ENCODE measurements at regions not wholly inside any gene's neighbourhood (a gene's known extent, or its start where the extent isn't known, plus 50 kb on each side); places are given as distances from the start of the nearest gene placed in this dataset.
A peak's percentile ranks its signal among the peaks of the same experiment; 100 is the strongest.
"Not testable (repeated sequence)": the region's sequence is repeated elsewhere in the genome, so short reads cannot be mapped to it uniquely, and the experiment has no call there.

- DNase-seq (ENCODE audit: low spot score); ATAC-seq: not testable (repeated sequence)
These were observed 50.6 kb upstream of the GRHL3 start for GRCh38 chr1:24268555-24268954.

- ATAC-seq (no peak), DNase-seq (ENCODE audit: low spot score) (no peak)
These were observed 52.2 kb upstream of the GRHL3 start for GRCh38 chr1:24266998-24267397.

- ATAC-seq (no peak), DNase-seq (ENCODE audit: low spot score) (no peak)
These were observed 52.7 kb upstream of the GRHL3 start for GRCh38 chr1:24266398-24266941.

- DNase-seq (ENCODE audit: low spot score) (no peak), ATAC-seq (no peak)
These were observed 55.4 kb upstream of the GRHL3 start for GRCh38 chr1:24263746-24264145.

GRCh38 chr1:24263211-24263610 lies 55.9 kb upstream of the GRHL3 start:
- peak; percentile 39 for ATAC-seq
- DNase-seq (ENCODE audit: low spot score): no peak

- DNase-seq (ENCODE audit: low spot score) (no peak), ATAC-seq (no peak)
These were observed 57.2 kb upstream of the GRHL3 start for GRCh38 chr1:24261977-24262376.

GRCh38 chr1:24258735-24259424 lies 60.3 kb upstream of the GRHL3 start:
- ATAC-seq: no peak
- no peak for DNase-seq (ENCODE audit: low spot score)

GRCh38 chr1:24257373-24257772 lies 61.8 kb upstream of the GRHL3 start:
- no peak for DNase-seq (ENCODE audit: low spot score)
- ATAC-seq: no peak

GRCh38 chr1:24256687-24257086 lies 62.5 kb upstream of the GRHL3 start:
- ATAC-seq (no peak), DNase-seq (ENCODE audit: low spot score) (no peak)

- ATAC-seq: no peak
- no peak for DNase-seq (ENCODE audit: low spot score)
These were observed 63.9 kb upstream of the GRHL3 start for GRCh38 chr1:24255226-24255625.

GRCh38 chr1:24254783-24255182 lies 64.4 kb upstream of the GRHL3 start:
- DNase-seq (ENCODE audit: low spot score) (no peak), ATAC-seq (no peak)

GRCh38 chr1:24253571-24253970 lies 65.6 kb upstream of the GRHL3 start:
- DNase-seq (ENCODE audit: low spot score) (no peak), ATAC-seq (no peak)

GRCh38 chr1:24252185-24252780 lies 65.2 kb upstream of the IFNLR1 start:
- no peak for ATAC-seq
- no peak for DNase-seq (ENCODE audit: low spot score)

- ATAC-seq: no peak
- no peak for DNase-seq (ENCODE audit: low spot score)
These were observed 64.4 kb upstream of the IFNLR1 start for GRCh38 chr1:24251501-24251900.

GRCh38 chr1:24250791-24251190 lies 63.7 kb upstream of the IFNLR1 start:
- DNase-seq (ENCODE audit: low spot score) (no peak), ATAC-seq (no peak)

- no peak for DNase-seq (ENCODE audit: low spot score)
- no peak for ATAC-seq
These were observed 63.1 kb upstream of the IFNLR1 start for GRCh38 chr1:24250224-24250623.

- ATAC-seq: no peak
- DNase-seq (ENCODE audit: low spot score): no peak
These were observed 61.8 kb upstream of the IFNLR1 start for GRCh38 chr1:24248859-24249258.

GRCh38 chr1:24247337-24247736 lies 60.2 kb upstream of the IFNLR1 start:
- ATAC-seq: not testable (repeated sequence)

GRCh38 chr1:24244519-24245268 lies 57.6 kb upstream of the IFNLR1 start:
- ATAC-seq (no peak), DNase-seq (ENCODE audit: low spot score) (no peak)

More at GRCh38 chr1:24247337-24247736, 60.2 kb upstream of the IFNLR1 start:
- not testable (repeated sequence) for DNase-seq (ENCODE audit: low spot score)

- no peak for DNase-seq (ENCODE audit: low spot score)
These were observed 50.8 kb upstream of the IFNLR1 start for GRCh38 chr1:24237750-24238395.

GRCh38 chr1:24236789-24237371 lies 49.8 kb upstream of the IFNLR1 start:
- DNase-seq (ENCODE audit: low spot score): peak; percentile 57

More at GRCh38 chr1:24237750-24238395, 50.8 kb upstream of the IFNLR1 start:
- ATAC-seq: no peak

More at GRCh38 chr1:24236789-24237371, 49.8 kb upstream of the IFNLR1 start:
- peak; percentile 92 for ATAC-seq

All from left lobe of liver (tissue), 2 donors.